HuH-7 (cell line): ENCODE measurements at regions not wholly inside any gene's neighbourhood (a gene's known extent, or its start where the extent isn't known, plus 50 kb on each side); places are given as distances from the start of the nearest gene placed in this dataset.
"Not testable (repeated sequence)": the region's sequence is repeated elsewhere in the genome, so short reads cannot be mapped to it uniquely, and the experiment has no call there.

Experiments used
- DNase-seq: peaks from one replicate; pipeline ENCODE4 v3.0.0; 2011; ENCODE audit warnings: low spot score

- DNase-seq: no peak
These were observed 505.8 kb upstream of the MARCKS start for GRCh38 chr6:113351173-113351834.

GRCh38 chr6:113352029-113352801 lies 504.9 kb upstream of the MARCKS start:
- peak; percentile 30 for DNase-seq

GRCh38 chr6:113352831-113353230 lies 504.3 kb upstream of the MARCKS start:
- DNase-seq: no peak

- DNase-seq: no peak
These were observed 503.8 kb upstream of the MARCKS start for GRCh38 chr6:113353392-113353791.

GRCh38 chr6:113354204-113354895 lies 502.8 kb upstream of the MARCKS start:
- DNase-seq: no peak

- DNase-seq: peak; percentile 60
These were observed 501.0 kb upstream of the MARCKS start for GRCh38 chr6:113356139-113356538.

- DNase-seq: no peak
These were observed 500.1 kb upstream of the MARCKS start for GRCh38 chr6:113357041-113357440.

GRCh38 chr6:113358063-113358583 lies 499.0 kb upstream of the MARCKS start:
- DNase-seq: no peak

GRCh38 chr6:113359155-113360140 lies 497.7 kb upstream of the MARCKS start:
- DNase-seq: no peak

GRCh38 chr6:113361014-113361645 lies 496.0 kb upstream of the MARCKS start:
- DNase-seq: no peak

GRCh38 chr6:113362301-113363047 lies 494.7 kb upstream of the MARCKS start:
- no peak for DNase-seq

GRCh38 chr6:113363048-113363798 lies 493.9 kb upstream of the MARCKS start:
- no peak for DNase-seq

- no peak for DNase-seq
These were observed 493.3 kb upstream of the MARCKS start for GRCh38 chr6:113363866-113364265.

- DNase-seq: no peak
These were observed 492.4 kb upstream of the MARCKS start for GRCh38 chr6:113364766-113365165.

GRCh38 chr6:113365191-113365590 lies 492.0 kb upstream of the MARCKS start:
- DNase-seq: no peak

GRCh38 chr6:113366505-113366904 lies 490.6 kb upstream of the MARCKS start:
- DNase-seq: no peak

- no peak for DNase-seq
These were observed 486.3 kb upstream of the MARCKS start for GRCh38 chr6:113370508-113371502.

- DNase-seq: not testable (repeated sequence)
These were observed 481.7 kb upstream of the MARCKS start for GRCh38 chr6:113375466-113375865.
